Common myeloid progenitor, CD34-positive (primary cell): ENCODE measurements at regions not wholly inside any gene's neighbourhood (a gene's known extent, or its start where the extent isn't known, plus 50 kb on each side); places are given as distances from the start of the nearest gene placed in this dataset.

Experiments
- CTCF ChIA-PET: fragments of 350-600 bp; sonication (Branson Sonifier 250); formaldehyde crosslinking; loops from one replicate; lab custom pipeline; 2021; ENCODE audit warnings: antibody characterized with exemption; lab: Charles Lee
- POLR2A ChIA-PET: fragments of 350-600 bp; sonication (Branson Sonifier 250); formaldehyde crosslinking; loops from one replicate; lab custom pipeline; 2021; ENCODE audit warnings: antibody characterized with exemption; lab: Charles Lee
- DNase-seq, 3 donors: peaks; one replicate each; pipeline versions ENCODE4 v3.0.0 to v3.0.0-alpha.2; 2013
- H3K27ac ChIP-seq, 2 experiments: 1 replicate in 1 of 2; 2 replicates in 1 of 2; pipeline ENCODE4 v1.7.0; 2013; ENCODE audit warnings: inconsistent platforms in 2 of 2, low read length in 2 of 2, mild to moderate bottlenecking in 2 of 2, low read depth in 1 of 2, moderate library complexity in 1 of 2; ENCODE audit not compliant: severe bottlenecking in 2 of 2, insufficient read depth in 1 of 2, poor library complexity in 1 of 2
- H3K27me3 ChIP-seq, 5 experiments: replicated peaks in 2 of 5; 1 replicate in 3 of 5; 2 replicates in 2 of 5; pipeline versions ENCODE4 v1.6.1 to v1.7.0; 2013; ENCODE audit warnings: low read length in 4 of 5, mild to moderate bottlenecking in 2 of 5, moderate library complexity in 2 of 5, inconsistent platforms in 1 of 5; ENCODE audit not compliant: insufficient read depth in 5 of 5, control insufficient read depth in 4 of 5
- H3K36me3 ChIP-seq, 4 experiments: 1 replicate in 2 of 4; 2 replicates in 2 of 4; pipeline versions ENCODE4 v1.6.1 to v1.7.0; 2013; ENCODE audit warnings: low read length in 3 of 4, control low read depth in 1 of 4, mild to moderate bottlenecking in 1 of 4; ENCODE audit not compliant: control insufficient read depth in 4 of 4, insufficient read depth in 4 of 4
- H3K4me1 ChIP-seq, 4 experiments: 1 replicate in 3 of 4; 2 replicates in 1 of 4; pipeline versions ENCODE4 v1.6.1 to v1.7.1; 2013; ENCODE audit warnings: low read length in 3 of 4, mild to moderate bottlenecking in 3 of 4, control low read depth in 1 of 4, inconsistent platforms in 1 of 4, moderate library complexity in 1 of 4; ENCODE audit not compliant: control insufficient read depth in 4 of 4, insufficient read depth in 4 of 4; ENCODE audit errors: control extremely low read depth in 1 of 4
- H3K4me3 ChIP-seq, 7 experiments: 1 replicate in 4 of 7; 2 replicates in 3 of 7; pipeline versions ENCODE4 v1.5.1 to v1.7.0; 2013; ENCODE audit warnings: mild to moderate bottlenecking in 7 of 7, low read length in 6 of 7, moderate library complexity in 6 of 7, inconsistent platforms in 2 of 7, low read depth in 2 of 7, control low read depth in 1 of 7; ENCODE audit not compliant: insufficient read depth in 4 of 7, control insufficient read depth in 1 of 7; ENCODE audit errors: extremely low read depth in 1 of 7
- H3K9me3 ChIP-seq, 5 experiments: 1 replicate in 4 of 5; 2 replicates in 1 of 5; pipeline versions ENCODE4 v1.6.1 to v1.7.1; 2013; ENCODE audit warnings: low read length in 4 of 5, mild to moderate bottlenecking in 2 of 5, inconsistent platforms in 1 of 5, low read depth in 1 of 5, moderate library complexity in 1 of 5; ENCODE audit not compliant: control insufficient read depth in 4 of 5, insufficient read depth in 2 of 5; ENCODE audit errors: control extremely low read depth in 1 of 5
- WGBS: methylation state at CpG from one replicate; pipeline ENCODE4 v1.1.5; 2013; ENCODE audit not compliant: insufficient coverage; 5-methylcytosine and 5-hydroxymethylcytosine counted together

DNA sequence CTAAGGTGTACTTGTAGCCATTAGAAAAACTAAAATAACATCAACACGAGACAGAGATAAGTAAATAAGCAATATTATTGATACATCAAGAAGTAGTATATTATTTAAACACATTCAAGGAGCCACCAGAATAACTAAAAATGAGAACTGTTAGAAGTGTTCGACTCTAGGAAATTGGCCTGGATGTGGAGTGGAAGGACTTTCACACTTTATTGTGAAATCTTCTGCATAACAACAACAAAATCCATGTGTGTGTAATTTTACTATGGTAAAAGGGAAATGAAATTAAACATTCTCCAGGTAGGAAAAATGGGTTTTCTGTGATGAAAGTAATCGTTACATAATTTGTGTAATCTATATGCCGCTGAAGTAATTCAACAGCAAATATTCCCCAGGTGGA lies 96.3 kb upstream of the RNF152 start:
- CTCF ChIA-PET = no interaction called here
- POLR2A ChIA-PET = no interaction called here
- WGBS = no CpG with 5 or more reads among the region's 4 CpGs
- Histone ChIP-seq H3K4me3 (no peak overlapping the region), H3K9me3 (peaks cover 0 to 3% (median 0%) of the 10 kb centered on the region in 5 experiments), H3K4me1 (peaks cover 0 to 17% (median 2%) of the 10 kb centered on the region in 4 experiments), H3K27ac (no peak overlapping the region), H3K36me3 (no peaks in the 10 kb centered on the region), H3K27me3 (no peaks in the 10 kb centered on the region)
- no peak for DNase-seq

GRCh38 chr18:61988100-61988499 lies 95.3 kb upstream of the RNF152 start:
- Histone ChIP-seq H3K36me3 (no peaks in the 10 kb centered on the region), H3K4me1 (peaks cover 0 to 14% (median 2%) of the 10 kb centered on the region in 4 experiments), H3K27ac (no peak overlapping the region), H3K27me3 (no peaks in the 10 kb centered on the region), H3K4me3 (no peak overlapping the region), H3K9me3 (peaks cover 0 to 3% (median 0%) of the 10 kb centered on the region in 5 experiments)
- ChIA-PET CTCF (no interaction called here), POLR2A (no interaction called here)
- DNase-seq = no peak
- no CpG with 5 or more reads among the region's 2 CpGs for WGBS

GRCh38 chr18:61985681-61986080 lies 92.9 kb upstream of the RNF152 start:
- DNase-seq = no peak
- POLR2A ChIA-PET = no interaction called here
- no CpG with 5 or more reads among the region's 1 CpG for WGBS

GRCh38 chr18:61984349-61984748 lies 91.5 kb upstream of the RNF152 start:
- DNase-seq = no peak
- ChIA-PET CTCF (no interaction called here), POLR2A (no interaction called here)
- Histone ChIP-seq H3K4me1 (no peaks in the 10 kb centered on the region), H3K27ac (no peak overlapping the region), H3K9me3 (peaks cover 0 to 3% (median 0%) of the 10 kb centered on the region in 5 experiments), H3K4me3 (no peak overlapping the region), H3K27me3 (no peaks in the 10 kb centered on the region), H3K36me3 (no peaks in the 10 kb centered on the region)
- no CpG with 5 or more reads among the region's 1 CpG for WGBS

More at GRCh38 chr18:61985681-61986080, 92.9 kb upstream of the RNF152 start:
- Histone ChIP-seq H3K27ac (no peak overlapping the region), H3K4me3 (no peak overlapping the region), H3K9me3 (peaks cover 0 to 3% (median 0%) of the 10 kb centered on the region in 5 experiments), H3K4me1 (no peaks in the 10 kb centered on the region), H3K36me3 (no peaks in the 10 kb centered on the region), H3K27me3 (no peaks in the 10 kb centered on the region)
- CTCF ChIA-PET = no interaction called here

DNA sequence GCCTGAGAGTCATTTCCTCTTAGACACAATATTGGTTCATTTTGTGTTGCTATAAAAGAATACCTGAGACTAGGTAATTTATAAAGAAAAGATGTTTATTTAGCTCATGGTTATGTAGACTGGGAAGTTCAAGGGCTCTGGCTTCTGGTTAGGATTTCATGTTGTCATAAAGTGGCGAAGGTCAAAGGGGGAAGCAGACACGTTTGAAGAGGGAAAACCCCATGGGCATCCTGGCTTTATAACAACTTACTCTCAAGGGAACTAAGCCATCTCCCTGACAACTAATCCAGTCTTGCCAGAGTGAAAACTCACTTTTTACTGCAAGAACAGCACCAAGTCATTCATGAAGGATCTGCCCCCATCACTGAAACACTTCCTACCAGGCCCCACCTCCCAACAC lies 89.7 kb upstream of the RNF152 start:
- H3K36me3 ChIP-seq = no peaks in the 10 kb centered on the region
- H3K4me3 ChIP-seq = no peak overlapping the region
- no peaks in the 10 kb centered on the region for H3K27me3 ChIP-seq
- H3K27ac ChIP-seq = no peak overlapping the region
- DNase-seq = no peak
- WGBS = 60% methylated on average over 1 of the region's 2 CpGs
- ChIA-PET CTCF (no interaction called here), POLR2A (no interaction called here)
- peaks cover 0 to 3% (median 0%) of the 10 kb centered on the region in 5 experiments for H3K9me3 ChIP-seq
- H3K4me1 ChIP-seq = no peaks in the 10 kb centered on the region

DNA sequence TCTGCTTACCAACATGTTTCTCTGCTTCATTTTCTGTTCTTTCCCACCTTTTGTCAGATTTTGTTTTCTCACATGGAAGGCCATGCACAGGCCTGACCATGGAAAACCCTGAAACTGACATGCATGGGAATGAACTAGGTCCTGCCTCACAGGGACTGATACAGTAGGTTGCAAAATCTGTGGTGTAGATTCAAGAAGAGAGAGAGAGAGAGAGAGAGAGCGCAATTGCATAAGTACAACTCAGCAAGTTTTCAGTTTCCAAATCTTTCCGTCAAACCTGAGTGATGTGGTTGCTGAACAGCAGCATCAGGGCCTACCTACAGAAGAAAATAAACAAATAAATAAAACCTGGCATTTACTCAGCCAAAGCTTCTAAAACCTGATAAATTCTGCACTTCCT lies 87.5 kb upstream of the RNF152 start:
- Histone ChIP-seq H3K4me1 (no peaks in the 10 kb centered on the region), H3K27me3 (no peaks in the 10 kb centered on the region), H3K27ac (no peak overlapping the region), H3K36me3 (no peaks in the 10 kb centered on the region), H3K4me3 (no peak overlapping the region), H3K9me3 (no peaks in the 10 kb centered on the region)
- peak in 2 of 3 donors; percentile 15 to 27 for DNase-seq
- POLR2A ChIA-PET = interaction anchor here (0.6 kb wide), 1 partner anchor 47 kb away, joined by 3 read pairs; no protein-coding TSS in a partner anchor
- CTCF ChIA-PET = no interaction called here
- WGBS = 23% methylated on average over 2 of the region's 2 CpGs

DNA sequence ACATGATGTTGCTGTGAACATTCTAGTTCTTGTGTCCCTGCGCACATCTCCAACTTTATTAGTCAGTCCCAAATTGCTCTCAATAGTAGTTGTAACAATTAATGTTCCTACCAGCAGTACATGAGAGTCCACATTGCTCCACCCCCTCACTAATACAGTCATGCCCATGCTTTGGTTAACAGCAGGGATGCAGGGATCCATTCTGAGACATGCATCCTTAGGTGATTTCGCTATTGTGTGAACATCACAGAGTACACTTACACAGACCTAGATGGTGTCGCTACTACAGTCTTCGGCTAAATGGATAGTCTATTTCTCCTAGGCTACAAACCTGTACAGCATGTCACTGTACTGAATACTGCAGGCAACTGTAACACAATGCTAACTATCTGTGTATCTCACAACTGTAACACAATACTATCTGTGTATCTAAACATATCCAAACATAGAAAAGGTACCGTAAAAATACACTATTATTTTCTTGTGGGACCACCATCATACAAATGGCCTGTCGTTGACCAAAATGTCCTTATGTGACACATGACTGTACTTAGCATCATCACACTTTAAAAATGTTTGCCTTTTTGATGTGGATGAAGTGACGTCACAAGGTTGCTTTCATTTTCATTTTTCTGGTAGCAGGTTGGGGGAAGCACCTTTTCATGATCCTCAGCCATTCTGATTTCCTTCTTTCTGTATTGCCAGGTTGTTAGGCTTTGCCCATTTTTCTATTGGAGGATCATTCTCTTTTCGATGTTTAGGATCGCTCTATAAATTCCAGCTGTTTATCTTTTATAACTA lies 82.9 kb upstream of the RNF152 start:
- 92% methylated on average over 5 of the region's 9 CpGs for WGBS
- Histone ChIP-seq H3K4me1 (peaks cover 0 to 6% (median 1%) of the 10 kb centered on the region in 4 experiments), H3K9me3 (no peaks in the 10 kb centered on the region), H3K36me3 (no peaks in the 10 kb centered on the region), H3K4me3 (no peak overlapping the region), H3K27ac (no peak overlapping the region), H3K27me3 (no peaks in the 10 kb centered on the region)
- CTCF ChIA-PET = no interaction called here
- POLR2A ChIA-PET = no interaction called here
- peak in 2 of 3 donors; percentile 44 to 48 for DNase-seq
